Upper lobe of left lung (tissue), 4 donors: ENCODE measurements at regions not wholly inside any gene's neighbourhood (a gene's known extent, or its start where the extent isn't known, plus 50 kb on each side); places are given as distances from the start of the nearest gene placed in this dataset.

Source experiments
- CTCF ChIP-seq, 6 experiments: fragments of 450-650 bp in 4 of 6; fragments of 200-600 bp in 2 of 6; sonication (generic) in 2 of 6; IDR thresholded peaks; one replicate each; pipeline ENCODE4 v1.5.1; 2016 to 2019; ENCODE audit warnings: antibody characterized with exemption in 6 of 6
- EP300 ChIP-seq, 4 donors: sonication (generic); formaldehyde crosslinking; IDR thresholded peaks; one replicate each; pipeline ENCODE4 v1.5.1; 2017; ENCODE audit warnings: antibody characterized with exemption in 4 of 4, control low read depth in 2 of 4
- POLR2A ChIP-seq, 4 donors: fragments of 450-650 bp; IDR thresholded peaks; one replicate each; pipeline ENCODE4 v1.5.1; 2016 to 2017; ENCODE audit warnings: antibody characterized with exemption in 4 of 4, mild to moderate bottlenecking in 2 of 4
- POLR2AphosphoS5 ChIP-seq, 2 donors: sonication (generic); formaldehyde crosslinking; IDR thresholded peaks; one replicate each; pipeline ENCODE4 v1.5.1; 2017; ENCODE audit warnings: antibody characterized with exemption in 2 of 2

GRCh38 chr13:47890146-47890814 lies 110.8 kb downstream of the SUCLA2 start:
- no peak for TF ChIP-seq CTCF (IDR thresholded peaks at IDR 0.05)
- TF ChIP-seq POLR2A (IDR thresholded peaks at IDR 0.05): no peak
- TF ChIP-seq POLR2AphosphoS5 (IDR thresholded peaks at IDR 0.05): no peak
- no peak for TF ChIP-seq EP300 (IDR thresholded peaks at IDR 0.05)
